GM10266 (cell line): ENCODE measurements at regions not wholly inside any gene's neighbourhood (a gene's known extent, or its start where the extent isn't known, plus 50 kb on each side); places are given as distances from the start of the nearest gene placed in this dataset.

Source experiments
- DNase-seq: peaks from one replicate; pipeline ENCODE4 v3.0.0; 2012; ENCODE audit errors: extremely low spot score
- CTCF ChIP-seq: IDR thresholded peaks from 2 replicates; pipeline ENCODE4 v1.5.1; 2012; ENCODE audit warnings: mild to moderate bottlenecking, low read depth; ENCODE audit not compliant: control insufficient read depth, insufficient read depth; ENCODE audit errors: missing control alignments

GRCh38 chr11:112523477-112523876 lies 262.8 kb upstream of the PLET1 start:
- TF ChIP-seq CTCF = no peak
- DNase-seq = no peak

DNA sequence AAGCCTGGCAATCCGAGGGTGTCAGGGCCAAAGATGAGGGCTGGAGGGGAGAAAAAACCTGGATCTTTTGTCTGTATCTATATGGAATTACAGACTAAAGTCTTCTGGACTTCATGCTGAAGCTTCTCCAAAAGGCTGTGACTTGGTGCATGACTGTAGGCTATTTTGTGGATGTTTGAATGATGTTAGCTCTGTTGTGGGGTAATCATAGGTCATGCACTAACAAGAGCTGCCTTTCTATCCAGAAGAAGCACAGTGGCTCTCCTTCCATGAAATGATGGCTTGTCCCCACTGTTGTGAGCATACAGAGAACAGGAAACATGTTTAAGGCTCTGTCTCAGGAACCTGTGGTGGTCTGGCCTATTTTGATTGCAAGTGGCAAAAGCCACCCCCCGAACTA lies 263.3 kb upstream of the PLET1 start:
- TF ChIP-seq CTCF = no peak
- no peak for DNase-seq

- no peak for TF ChIP-seq CTCF
- DNase-seq = no peak
Measured at GRCh38 chr11:112524798-112525197, 264.1 kb upstream of the PLET1 start.

DNA sequence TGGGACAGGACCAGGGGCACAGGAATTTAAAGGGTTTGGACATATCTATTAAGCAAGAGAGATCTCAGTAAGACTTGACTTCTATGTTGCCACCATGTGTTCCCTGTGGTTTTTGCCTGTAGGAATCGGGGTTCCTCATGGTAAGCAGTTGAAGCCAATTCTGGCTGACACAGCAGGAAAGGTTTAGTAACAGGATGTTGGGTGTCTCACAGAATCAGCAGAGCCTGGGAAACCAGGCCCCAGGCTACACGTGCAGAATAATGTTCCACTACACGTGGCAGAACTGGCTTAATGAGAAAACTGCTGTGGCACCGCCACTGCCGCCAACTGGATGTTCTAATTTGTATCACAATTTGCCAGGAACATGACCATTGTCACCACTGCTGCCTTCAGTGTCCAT lies 264.6 kb upstream of the PLET1 start:
- no peak for TF ChIP-seq CTCF
- DNase-seq = no peak

DNA sequence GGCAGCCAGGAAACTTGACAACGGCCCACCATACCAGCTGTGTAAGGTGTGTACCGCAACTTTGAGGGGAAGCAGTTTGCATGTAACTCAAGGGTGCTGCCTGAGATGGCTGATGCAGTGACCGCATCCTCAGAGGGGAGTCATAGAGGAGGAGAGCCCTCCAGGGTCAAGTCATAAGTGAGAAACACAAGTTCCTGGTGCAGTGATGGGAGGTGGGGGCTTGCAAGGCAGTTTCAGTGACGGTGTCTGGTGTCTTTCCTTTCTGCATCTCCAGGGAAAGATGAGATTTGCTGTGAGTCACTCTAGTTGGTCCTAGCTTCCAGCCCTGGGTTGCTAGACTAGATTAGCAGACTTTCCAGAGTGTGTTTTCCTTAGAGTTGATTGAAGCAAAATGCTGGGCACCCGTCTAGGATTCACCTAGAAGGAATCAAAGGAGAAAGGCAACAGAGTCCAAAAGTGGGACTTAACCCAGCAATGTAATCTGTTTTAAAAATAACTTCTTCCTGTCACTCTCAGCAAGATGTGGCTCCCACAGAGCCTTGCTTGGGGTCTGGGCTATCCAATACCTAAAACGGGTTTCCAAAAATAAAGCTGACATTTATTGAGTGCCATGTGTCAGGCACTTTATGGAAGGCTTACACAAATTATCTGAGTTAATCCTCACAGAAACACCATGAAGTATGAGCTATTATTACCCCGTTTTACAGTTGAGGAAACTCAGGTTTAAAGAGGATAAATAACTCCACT lies 265.4 kb upstream of the PLET1 start:
- TF ChIP-seq CTCF = no peak
- DNase-seq = no peak

- TF ChIP-seq CTCF = no peak
- DNase-seq = no peak
Measured at GRCh38 chr11:112526699-112527416, 266.2 kb upstream of the PLET1 start.

DNA sequence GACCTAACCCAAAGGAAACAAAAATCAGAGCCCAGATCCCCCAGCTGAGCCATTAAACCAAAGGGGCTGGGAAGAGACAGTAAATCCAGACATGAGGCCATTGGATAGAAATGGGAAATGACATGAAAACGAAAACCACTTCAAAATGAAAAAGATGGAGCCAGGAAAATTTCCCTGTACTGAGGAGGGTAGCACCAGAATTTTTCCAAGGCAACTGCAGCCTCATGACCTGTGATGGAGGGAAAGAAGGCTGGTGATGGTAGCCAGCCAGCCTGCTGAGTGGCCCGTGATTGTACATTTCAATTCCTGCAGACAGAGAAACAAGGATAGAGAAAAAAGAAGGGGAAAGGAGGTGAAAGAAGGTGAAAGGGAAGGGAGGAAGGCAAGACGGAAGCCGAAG lies 268.4 kb upstream of the PLET1 start:
- no peak for TF ChIP-seq CTCF
- DNase-seq = no peak
